Activated CD4-positive, alpha-beta T cell treated with anti-CD3 and anti-CD28 coated beads, Interleukin-2, amount 50 U/mL, for 24 hours (primary cell): ENCODE measurements at regions not wholly inside any gene's neighbourhood (a gene's known extent, or its start where the extent isn't known, plus 50 kb on each side); places are given as distances from the start of the nearest gene placed in this dataset.

Source experiments
- DNase-seq, 2 donors: peaks; one replicate each; pipeline ENCODE4 v3.0.0-alpha.2; 2020; ENCODE audit warnings: low read depth in 1 of 2, low spot score in 1 of 2

DNA sequence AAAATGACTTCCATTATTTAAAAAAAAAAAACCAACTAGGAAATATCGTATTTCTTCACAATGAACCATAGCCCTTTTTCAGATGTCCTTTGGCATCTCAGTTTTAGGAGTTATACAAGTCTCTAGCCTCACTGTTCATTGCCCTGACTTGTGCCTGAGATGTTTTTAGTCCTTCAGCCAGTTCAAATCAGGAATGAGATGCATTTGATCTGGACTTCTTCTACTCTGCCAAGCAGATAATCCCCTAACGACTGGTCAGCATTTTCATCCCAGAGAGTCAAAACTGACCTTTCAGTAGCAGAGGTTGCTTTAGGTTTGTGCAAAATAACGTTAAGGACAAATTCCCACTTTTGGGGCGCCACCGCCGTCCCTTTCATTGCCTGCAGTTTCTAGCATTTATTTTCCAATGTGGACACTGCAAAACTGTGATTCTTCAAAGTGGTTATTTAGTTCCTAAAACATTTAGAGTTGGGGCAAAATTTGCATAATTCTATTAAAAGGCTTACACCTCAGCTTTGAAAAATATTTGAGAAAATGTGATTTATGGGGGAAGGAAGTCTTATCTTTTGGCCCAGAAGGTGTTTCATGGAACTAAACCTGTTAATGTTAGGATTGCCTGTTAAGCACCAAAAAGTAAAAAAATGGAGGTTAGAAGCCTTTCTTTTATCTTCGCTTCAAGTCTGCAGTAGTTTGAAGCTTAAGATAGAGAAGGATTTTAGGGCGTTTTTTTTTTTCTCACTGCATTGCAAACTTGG is 152.0 kb upstream of the SGK1 start:
- DNase-seq = no peak

DNA sequence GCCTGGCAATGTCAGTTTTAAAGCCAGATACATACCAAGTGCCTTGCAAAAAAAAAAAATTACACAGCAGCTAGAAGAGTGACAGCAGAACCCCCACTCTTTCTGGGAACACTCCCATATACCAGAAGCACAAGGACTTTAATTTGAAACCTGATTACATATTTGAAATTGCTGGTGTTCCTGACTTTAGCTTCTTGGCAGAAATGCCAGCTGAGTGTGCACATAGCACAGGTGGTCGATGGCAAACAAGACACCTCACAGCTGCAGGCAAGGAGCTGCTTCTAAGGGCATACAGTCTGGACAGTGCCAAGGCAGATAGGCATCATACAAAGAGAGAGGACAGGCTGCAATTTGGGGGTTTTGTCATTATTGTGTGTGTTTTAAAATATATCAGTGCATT is 150.7 kb upstream of the SGK1 start:
- no peak for DNase-seq

- DNase-seq = no peak
Observed at GRCh38 chr6:134467620-134468019, 149.7 kb upstream of the SGK1 start.

DNA sequence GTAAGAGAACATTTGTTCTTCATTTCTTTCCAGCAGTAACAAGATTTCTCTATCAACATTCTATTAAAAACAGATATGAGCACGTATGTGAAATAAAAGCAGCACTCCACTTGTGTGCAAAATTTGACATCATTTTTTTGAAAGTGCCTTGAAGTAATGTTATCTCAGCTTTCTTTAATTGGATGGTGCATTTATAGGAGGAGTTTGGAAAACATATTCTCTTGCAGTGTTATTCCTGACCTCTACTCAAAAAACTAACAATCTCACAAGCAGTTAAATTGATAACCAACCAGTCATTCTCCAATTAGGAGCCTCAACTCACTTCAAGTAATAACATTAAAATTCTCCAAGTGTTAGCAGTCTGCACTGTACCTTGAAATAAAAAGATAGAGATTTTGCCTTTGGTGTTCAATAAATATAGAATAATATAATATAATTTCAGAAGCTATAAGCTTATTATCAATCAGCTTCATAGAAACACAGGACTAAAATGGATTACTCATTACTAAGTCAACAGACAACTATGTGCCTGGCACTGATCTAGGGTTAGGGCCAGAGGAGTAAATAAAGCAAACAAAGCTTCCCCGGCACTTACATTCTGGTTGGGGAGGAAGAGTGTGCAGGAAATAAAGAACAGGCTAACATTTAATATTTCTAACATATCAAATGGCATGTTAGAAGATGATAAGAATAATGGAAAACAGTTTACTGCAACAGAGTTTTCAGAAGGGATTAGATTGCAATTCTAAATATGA is 149.0 kb upstream of the SGK1 start:
- no peak for DNase-seq

GRCh38 chr6:134464690-134465411 is 146.9 kb upstream of the SGK1 start:
- DNase-seq = no peak

GRCh38 chr6:134458857-134459657 is 141.1 kb upstream of the SGK1 start:
- no peak for DNase-seq

DNA sequence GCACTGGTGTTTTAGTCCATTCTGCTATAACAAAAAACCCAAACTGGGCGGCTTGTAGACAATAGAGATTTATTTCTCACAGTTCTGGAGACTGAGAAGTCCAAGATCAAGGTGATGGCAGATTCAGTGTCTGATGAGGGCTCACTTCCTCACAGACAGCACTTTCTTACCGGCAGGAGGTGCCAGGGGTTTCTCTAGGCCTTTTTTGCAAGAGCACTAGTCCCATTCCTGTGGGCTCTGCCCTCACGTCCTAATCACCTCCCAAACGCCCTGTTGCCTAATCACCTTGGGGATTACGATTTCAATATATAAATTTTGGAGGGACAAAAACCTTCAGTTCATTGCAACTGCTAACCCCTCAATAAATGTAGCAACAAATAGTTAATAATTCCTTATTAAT is 140.0 kb upstream of the SGK1 start:
- no peak for DNase-seq

- DNase-seq = no peak
Observed at GRCh38 chr6:134456226-134456625, 138.3 kb upstream of the SGK1 start.

- no peak for DNase-seq
Observed at GRCh38 chr6:134455319-134455718, 137.4 kb upstream of the SGK1 start.

- no peak for DNase-seq
Observed at GRCh38 chr6:134454794-134455193, 136.9 kb upstream of the SGK1 start.

GRCh38 chr6:134453792-134454510 is 136.0 kb upstream of the SGK1 start:
- no peak for DNase-seq

- no peak for DNase-seq
Observed at GRCh38 chr6:134452906-134453305, 135.0 kb upstream of the SGK1 start.

DNA sequence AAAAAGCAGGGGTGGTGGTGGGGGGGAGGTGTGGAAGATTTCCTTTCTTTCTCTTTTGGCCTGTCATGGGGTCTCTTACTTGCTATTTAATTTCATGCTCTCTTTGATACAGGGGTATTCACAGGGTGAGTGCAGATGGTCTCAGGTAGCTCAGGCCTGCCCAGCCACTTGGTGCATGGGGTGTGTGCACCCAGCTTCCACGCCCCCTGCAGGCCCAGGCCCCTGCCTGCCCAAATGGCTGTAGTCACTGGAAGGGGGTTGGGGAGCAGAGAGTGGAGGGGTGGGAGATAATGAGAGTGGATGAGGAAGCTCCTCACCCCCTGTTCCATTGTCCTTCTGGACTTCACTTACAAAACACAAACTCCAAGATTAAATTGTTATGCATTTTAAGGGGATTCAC is 133.6 kb upstream of the SGK1 start:
- no peak for DNase-seq

DNA sequence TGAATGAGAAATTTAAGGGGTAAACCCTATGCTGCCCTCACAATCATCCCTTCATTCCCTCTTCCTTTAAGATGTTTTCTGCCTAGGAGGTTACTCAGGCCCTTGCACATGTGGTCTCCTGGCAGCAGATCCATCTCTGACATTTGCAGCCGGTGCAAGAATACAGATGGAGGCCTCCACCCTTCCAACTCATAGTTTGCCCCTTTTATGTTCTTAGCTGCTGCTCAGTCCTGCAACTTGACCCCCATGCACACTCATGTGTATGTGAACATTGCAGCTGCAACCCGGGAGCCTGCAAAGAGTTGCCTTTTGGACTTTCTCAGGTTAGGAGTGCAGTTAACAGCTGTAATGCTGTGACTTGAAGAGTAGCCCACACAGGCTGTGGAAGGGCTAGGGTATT is 131.9 kb upstream of the SGK1 start:
- DNase-seq = no peak

- no peak for DNase-seq
Observed at GRCh38 chr6:134449004-134449403, 131.1 kb upstream of the SGK1 start.

DNA sequence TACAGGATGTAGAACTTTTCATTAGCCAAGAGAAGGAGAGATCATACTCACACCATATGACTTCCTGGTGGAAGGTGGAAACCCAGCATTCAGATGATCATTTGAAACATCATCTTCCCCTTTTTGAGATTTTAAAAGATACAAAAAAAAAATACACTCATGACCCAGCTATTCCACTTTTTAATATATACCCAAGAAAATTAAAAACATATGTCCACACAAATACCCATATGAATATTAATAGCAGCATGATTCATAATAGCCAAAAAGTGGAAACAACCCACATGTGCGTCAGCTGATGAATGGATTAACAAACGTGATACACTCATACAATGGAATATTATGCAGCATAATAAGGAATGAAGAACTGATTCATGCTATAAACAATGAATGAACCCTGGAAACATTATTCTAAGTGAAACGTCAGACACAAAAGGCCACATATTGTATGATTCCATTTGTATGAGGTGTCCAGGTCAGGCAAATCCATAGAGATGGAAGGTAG is 130.0 kb upstream of the SGK1 start:
- DNase-seq = no peak

- no peak for DNase-seq
Observed at GRCh38 chr6:134447423-134447822, 129.5 kb upstream of the SGK1 start.

DNA sequence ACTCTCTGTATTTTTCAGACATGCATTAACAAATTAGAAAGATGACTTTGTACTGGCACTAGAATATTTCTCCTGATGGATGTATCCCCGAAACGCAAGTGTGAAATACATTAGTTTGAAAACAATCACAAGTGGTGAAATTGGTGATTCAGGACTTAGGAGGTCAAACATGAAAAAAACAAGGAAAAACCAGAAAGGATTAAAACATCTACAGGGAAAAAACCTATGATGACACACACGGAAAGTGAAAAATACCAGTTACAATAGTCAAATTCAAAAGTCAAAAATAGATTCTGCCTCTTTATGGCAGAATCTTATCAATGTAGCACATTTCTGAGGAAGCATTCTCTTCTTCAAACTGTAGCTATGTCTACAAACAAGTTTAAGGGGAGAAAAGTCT is 129.0 kb upstream of the SGK1 start:
- DNase-seq = no peak

DNA sequence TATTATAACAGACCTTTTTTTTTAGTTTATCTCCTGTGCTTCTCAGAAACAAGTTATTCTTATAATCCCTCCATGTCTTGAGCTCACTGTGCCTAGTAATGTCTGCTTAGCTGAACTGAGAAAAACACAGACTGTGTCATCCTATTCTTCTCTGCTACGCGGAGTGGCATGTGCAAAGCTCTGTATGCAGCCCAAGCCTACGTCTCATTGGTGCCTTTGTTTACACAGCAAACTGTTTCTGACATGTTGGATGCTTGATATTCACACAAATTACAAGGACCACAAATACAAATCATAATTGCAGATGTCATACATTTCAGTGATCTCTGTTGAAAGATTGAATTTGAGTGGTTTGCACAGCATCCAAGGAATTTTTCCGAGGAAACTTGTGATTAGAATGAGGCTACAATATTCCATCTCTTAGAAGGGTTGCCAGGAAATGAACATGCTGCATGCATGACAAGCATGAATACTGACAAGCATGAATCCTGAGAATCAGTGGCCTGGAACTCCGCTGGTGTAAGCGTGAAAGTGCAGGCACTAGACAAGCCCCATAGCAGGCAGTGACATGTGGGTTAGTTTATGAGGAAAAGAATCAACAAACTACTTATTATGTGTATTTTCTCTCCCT is 128.4 kb upstream of the SGK1 start:
- no peak for DNase-seq

GRCh38 chr6:134443009-134443408 is 125.1 kb upstream of the SGK1 start:
- DNase-seq = no peak
